HG02623 (cell line): ENCODE measurements at regions not wholly inside any gene's neighbourhood (a gene's known extent, or its start where the extent isn't known, plus 50 kb on each side); places are given as distances from the start of the nearest gene placed in this dataset.

Experiments used
- ATAC-seq: cut with Tn5 transposase; IDR thresholded peaks from one replicate; pipeline ENCODE4 v1.9.1; 2021; ENCODE audit warnings: moderate library complexity; ENCODE audit not compliant: unreplicated experiment

- ATAC-seq, result no peak
Observed at GRCh38 chr3:59653405-59654122, 603.7 kb upstream of the CFAP20DC start.

GRCh38 chr3:59644479-59645402 lies 594.9 kb upstream of the CFAP20DC start:
- no peak for ATAC-seq

DNA sequence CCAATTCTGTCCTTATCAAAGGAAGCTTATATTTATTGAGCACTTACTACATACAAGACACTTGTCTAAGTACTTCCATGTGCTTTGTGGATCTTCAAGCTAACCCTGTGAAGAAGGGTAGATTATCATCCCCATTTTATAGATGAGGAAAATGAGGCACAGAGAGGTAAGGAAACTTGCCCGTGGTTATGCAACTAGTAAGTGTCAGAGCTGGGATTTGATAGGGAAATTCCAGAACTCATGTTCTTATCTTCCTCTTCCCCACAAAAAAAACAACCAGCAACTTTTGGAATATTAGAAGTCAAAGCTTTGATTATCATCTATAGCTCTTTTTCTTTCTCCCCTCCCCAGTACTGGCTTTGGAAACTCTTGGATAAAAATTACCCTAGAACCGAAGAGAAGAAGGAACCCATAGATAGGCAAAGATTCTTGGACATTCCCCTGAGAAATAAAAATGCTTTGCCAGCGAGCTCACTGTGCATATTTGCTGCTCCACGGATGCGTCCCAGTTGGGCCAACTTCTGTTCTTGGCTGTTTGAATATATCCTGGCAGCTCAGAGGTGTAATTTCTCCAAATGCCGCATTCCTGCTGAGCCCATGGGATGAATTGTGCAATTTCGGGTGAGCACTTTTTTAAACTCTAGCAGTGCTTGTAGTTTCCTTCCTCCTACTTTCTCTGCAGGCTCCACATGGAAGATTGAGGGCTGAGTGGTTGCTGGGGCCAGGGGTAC lies 591.5 kb upstream of the CFAP20DC start:
- ATAC-seq, result no peak

- no peak for ATAC-seq
Observed at GRCh38 chr3:59632760-59633573, 583.1 kb upstream of the CFAP20DC start.

DNA sequence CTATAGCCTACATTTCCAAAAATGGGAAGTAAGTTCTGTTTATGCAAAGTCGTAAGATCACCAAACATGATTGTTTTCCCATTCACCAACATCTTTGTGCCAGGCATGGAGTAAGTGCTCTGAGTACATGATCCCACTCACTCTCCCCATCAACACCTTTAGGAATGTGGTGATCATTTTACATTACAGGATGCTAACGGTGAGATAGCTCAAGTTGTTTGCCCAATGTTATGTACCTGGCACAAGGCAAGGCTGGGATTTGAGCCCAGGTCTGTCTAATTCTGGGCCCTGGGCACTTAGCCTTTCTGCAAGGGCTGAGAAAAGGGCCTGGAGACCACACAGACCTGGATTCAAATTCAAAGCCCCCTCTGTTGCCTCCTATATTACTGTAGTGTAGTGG lies 581.7 kb upstream of the CFAP20DC start:
- ATAC-seq, result no peak

DNA sequence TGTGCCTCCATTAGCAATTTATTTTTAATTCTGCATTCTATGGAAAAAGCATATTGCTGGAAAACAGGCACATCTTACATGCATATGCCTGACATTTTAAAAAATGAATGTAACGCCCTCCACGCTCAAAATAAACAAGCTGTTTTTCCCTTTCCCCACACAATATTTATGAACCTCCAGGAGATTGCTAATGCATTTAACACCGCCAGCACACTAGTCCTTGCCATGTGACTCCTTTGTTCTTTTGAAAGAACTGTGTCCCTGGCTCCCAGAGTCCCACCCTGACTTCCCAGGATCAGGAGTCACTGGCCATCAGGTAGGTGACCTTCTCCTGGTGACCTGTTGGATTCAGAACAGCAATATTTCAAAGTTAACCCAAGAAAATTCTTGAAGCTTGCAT lies 571.2 kb upstream of the CFAP20DC start:
- ATAC-seq, result no peak

DNA sequence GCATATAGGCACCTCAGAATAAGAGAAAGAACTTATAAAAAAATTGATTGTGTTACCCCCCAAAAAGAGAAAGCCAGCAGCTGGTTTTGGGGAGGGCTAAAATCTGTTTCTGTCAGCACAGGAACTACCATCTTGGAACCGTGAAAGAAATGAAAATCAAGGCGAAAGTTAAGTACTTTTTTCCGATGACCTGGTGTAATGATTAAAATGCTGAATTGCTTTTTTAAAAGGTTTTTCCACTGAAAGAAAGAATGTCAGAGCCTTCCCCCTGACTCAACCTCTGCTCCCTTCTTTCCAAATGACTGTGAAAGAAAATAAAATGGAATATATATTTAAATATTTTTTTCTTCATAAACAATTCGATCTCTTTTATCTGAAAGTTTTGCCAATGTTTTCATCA lies 570.5 kb upstream of the CFAP20DC start:
- no peak for ATAC-seq

- ATAC-seq, result no peak
Observed at GRCh38 chr3:59612444-59612715, 562.6 kb upstream of the CFAP20DC start.

- no peak for ATAC-seq
Observed at GRCh38 chr3:59611649-59612443, 562.0 kb upstream of the CFAP20DC start.

DNA sequence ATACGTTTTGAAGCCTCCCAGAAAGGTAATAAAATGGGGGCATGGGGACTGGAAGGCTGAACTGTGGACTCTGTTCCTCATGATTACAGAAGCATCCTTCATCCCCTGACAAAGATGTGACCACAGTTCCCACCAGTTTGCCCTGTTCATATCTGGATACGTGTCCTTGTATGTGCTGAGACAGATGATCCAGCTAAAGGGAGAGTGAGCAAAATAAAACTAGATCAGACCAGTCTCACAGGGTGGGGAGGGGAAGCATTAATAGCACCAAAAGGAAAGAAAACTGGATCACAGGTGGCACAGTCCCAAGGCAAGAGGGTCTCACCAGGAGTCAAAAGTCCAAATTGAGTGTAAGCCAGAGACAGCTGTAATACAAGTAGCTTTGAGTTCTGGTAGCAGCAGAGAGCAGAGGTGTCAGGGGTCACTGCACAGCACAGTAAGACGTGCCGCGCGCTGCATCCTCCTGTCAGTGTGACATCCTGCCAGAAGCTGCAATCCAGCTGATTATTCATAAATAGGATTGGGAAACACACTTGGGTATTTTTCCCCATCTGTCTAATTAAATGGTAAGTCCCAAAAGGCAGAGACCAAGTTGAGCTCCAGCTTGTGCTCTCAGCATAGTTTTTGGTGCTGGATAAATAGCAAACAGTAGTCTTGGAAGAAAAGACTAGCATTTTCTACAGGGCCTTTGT lies 560.0 kb upstream of the CFAP20DC start:
- ATAC-seq, result no peak

DNA sequence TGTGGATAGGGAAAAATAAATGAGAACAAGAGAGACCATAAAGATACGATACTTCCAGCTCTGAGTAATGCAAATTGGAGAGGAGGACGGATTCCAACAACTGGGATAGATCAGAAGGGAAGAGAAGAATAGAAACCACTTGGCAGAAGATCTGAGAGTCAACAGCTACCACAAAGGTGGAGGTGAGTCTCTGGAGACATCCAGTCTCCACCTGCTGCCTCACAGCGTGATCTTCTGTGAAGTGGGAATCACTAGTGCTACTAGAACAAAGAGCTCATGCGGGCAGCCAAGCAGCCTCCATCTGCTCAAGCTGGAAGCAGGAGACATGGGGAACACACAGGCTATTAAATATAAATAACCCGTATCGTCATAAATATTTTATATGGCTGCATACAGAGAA lies 558.5 kb upstream of the CFAP20DC start:
- ATAC-seq, result no peak

GRCh38 chr3:59607656-59608055 lies 557.8 kb upstream of the CFAP20DC start:
- no peak for ATAC-seq

DNA sequence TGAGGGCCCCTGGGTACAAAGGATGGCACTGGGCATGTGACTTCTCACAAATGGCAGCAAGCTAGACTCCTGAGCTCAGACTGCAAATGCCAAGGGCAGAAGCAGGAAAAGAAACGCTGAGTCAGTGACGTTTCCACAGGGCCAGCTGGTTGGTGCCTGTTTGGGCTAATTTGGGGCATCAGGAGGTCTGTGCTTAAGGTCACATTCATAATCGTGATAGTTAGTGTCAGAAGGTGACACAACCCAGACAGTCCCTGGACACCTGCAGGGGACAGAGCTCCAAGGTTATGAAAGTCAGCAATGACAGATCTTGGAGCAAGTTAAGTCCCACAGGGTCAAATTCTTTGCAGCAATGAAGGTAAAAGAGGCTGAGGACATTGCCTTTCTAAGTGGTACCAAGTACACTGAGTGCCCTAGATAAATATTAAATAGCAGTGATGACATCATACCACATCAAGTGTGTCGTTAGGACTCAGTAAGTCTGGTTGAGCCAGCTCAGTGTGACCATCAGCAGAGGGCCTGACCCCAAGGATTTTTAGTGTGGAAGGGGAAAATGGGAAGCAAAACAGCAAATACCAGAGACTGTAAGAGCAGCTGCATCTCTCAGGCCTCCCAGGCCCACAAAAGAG lies 556.9 kb upstream of the CFAP20DC start:
- ATAC-seq, result no peak

DNA sequence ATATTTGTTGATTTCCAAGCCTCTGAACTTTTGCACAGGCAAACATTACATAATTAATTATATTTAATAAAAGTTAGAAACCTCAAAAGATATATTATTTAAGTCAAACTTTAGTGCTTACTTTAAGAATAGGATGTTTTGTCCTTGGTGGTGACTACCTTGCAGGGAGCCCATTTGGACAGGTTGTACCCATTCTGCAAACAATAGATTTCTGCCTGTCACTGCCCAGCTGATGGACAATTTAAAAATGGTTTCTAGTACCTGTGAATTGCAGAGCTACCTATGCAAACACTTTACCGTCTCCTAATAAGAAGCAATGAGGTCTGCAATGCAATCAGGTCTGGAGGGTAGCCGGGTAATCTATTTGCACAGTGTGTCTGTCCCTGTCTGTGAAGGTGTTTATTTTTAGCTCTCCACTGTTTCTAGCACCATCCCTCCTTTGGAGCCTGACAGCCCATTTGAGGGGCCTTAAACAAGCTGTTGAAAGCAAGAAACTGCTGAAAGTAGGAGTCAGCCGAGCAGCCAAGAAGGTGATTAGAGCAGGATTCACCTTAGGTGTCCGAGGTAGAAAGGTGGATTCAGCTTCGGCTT lies 556.2 kb upstream of the CFAP20DC start:
- ATAC-seq, result no peak

DNA sequence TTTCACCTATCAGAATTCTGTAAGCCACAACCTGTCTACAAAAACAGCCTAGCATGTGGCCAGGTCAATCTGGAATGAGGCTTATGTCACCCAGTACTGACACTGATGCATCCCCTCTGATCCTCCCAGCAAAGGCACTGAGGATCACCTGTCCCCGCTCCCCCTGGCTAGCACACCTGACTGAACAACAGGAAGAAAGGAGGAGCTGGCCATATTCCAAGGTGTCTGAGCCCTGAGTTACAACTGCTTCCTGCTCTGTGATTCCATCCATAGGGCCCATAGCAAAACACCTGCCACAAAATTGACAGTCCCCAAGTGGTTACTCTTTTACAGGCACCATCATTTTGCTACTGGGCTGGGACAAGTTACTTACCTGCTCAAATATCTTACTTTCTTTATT lies 555.5 kb upstream of the CFAP20DC start:
- no peak for ATAC-seq

DNA sequence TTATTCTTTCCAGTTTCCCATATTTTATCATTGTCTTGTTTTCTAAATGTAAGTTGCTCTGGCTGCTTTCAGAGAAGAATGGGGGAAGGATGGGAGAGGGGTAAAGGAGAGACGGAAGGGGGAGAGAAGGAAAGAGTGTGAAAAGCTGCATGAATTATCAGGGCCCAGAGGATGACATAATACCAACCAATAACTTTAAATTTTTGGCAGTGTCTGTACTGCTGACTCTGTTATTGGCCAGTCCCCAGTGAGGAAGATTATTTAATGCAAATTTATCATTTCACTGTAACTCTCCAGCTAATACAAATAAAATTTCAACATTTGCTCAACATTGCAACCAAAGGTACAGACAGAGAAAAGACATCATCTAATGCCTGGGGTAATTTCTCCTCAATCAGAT lies 551.7 kb upstream of the CFAP20DC start:
- no peak for ATAC-seq

GRCh38 chr3:59600631-59601030 lies 550.8 kb upstream of the CFAP20DC start:
- no peak for ATAC-seq

- no peak for ATAC-seq
Observed at GRCh38 chr3:59596741-59597140, 546.9 kb upstream of the CFAP20DC start.

DNA sequence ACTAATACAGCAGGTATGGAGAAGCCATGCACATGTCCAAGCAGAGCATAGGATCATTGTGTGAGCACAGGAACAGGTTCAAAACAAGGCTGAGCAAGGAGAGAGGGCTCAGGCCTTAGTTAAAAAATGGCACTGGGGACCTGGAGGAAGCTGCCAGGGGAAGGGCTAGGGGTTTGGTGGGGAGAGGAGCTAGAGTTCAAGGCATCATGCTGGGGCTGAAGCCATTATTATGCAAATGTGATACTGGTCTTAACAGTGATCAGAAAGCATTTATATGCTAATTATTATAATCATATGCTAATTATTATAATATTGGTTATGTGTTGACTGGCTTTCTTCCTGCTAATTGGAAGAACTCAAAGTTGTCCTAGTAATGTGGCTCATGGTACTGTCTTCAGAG lies 546.0 kb upstream of the CFAP20DC start:
- ATAC-seq, result no peak
